GM21786 (cell line): ENCODE measurements at regions not wholly inside any gene's neighbourhood (a gene's known extent, or its start where the extent isn't known, plus 50 kb on each side); places are given as distances from the start of the nearest gene placed in this dataset.
"Not testable (repeated sequence)": the region's sequence is repeated elsewhere in the genome, so short reads cannot be mapped to it uniquely, and the experiment has no call there.

Experiments used
- ATAC-seq: cut with Tn5 transposase; IDR thresholded peaks from one replicate; pipeline ENCODE4 v1.9.1; 2021; ENCODE audit not compliant: unreplicated experiment

- no peak for ATAC-seq
These were observed 158.1 kb upstream of the ARHGAP42 start for GRCh38 chr11:100528872-100529416.

- not testable (repeated sequence) for ATAC-seq
These were observed 155.8 kb upstream of the ARHGAP42 start for GRCh38 chr11:100531290-100531689.

GRCh38 chr11:100536979-100537378 lies 150.1 kb upstream of the ARHGAP42 start:
- ATAC-seq, result no peak

GRCh38 chr11:100543386-100543785 lies 143.7 kb upstream of the ARHGAP42 start:
- no peak for ATAC-seq

- no peak for ATAC-seq
These were observed 141.5 kb upstream of the ARHGAP42 start for GRCh38 chr11:100545556-100545955.

- ATAC-seq, result no peak
These were observed 141.1 kb upstream of the ARHGAP42 start for GRCh38 chr11:100545970-100546369.

GRCh38 chr11:100546714-100547113 lies 140.4 kb upstream of the ARHGAP42 start:
- no peak for ATAC-seq

- no peak for ATAC-seq
These were observed 136.8 kb upstream of the ARHGAP42 start for GRCh38 chr11:100550298-100550697.

- ATAC-seq, result no peak
These were observed 136.0 kb upstream of the ARHGAP42 start for GRCh38 chr11:100550912-100551632.

GRCh38 chr11:100555931-100556330 lies 131.2 kb upstream of the ARHGAP42 start:
- no peak for ATAC-seq

GRCh38 chr11:100556781-100557180 lies 130.3 kb upstream of the ARHGAP42 start:
- ATAC-seq, result no peak

- no peak for ATAC-seq
These were observed 129.1 kb upstream of the ARHGAP42 start for GRCh38 chr11:100557830-100558611.

- ATAC-seq, result no peak
These were observed 126.5 kb upstream of the ARHGAP42 start for GRCh38 chr11:100560606-100561005.

GRCh38 chr11:100561323-100561722 lies 125.8 kb upstream of the ARHGAP42 start:
- ATAC-seq, result no peak

GRCh38 chr11:100562128-100562527 lies 125.0 kb upstream of the ARHGAP42 start:
- ATAC-seq, result no peak

GRCh38 chr11:100563541-100564280 lies 123.4 kb upstream of the ARHGAP42 start:
- no peak for ATAC-seq

GRCh38 chr11:100573911-100574513 lies 113.1 kb upstream of the ARHGAP42 start:
- no peak for ATAC-seq

- no peak for ATAC-seq
These were observed 112.0 kb upstream of the ARHGAP42 start for GRCh38 chr11:100574894-100575769.

GRCh38 chr11:100575860-100576717 lies 111.0 kb upstream of the ARHGAP42 start:
- ATAC-seq, result peak; percentile 76
